Kidney epithelial cell (primary cell): ENCODE measurements at regions not wholly inside any gene's neighbourhood (a gene's known extent, or its start where the extent isn't known, plus 50 kb on each side); places are given as distances from the start of the nearest gene placed in this dataset.

Experiments
- DNase-seq: peaks from one replicate; pipeline ENCODE4 v3.0.0-alpha.2; 2010; ENCODE audit warnings: low read depth
- H3K27me3 ChIP-seq: 2 replicates; pipeline ENCODE4 v1.6.0; 2011; ENCODE audit warnings: low read length; ENCODE audit not compliant: control insufficient read depth, insufficient read depth
- H3K36me3 ChIP-seq: 2 replicates; pipeline ENCODE4 v1.5.1; 2011; ENCODE audit warnings: low read length; ENCODE audit not compliant: control insufficient read depth, insufficient read depth
- H3K4me3 ChIP-seq: 2 replicates; pipeline ENCODE4 v1.5.1; 2011; ENCODE audit warnings: low read depth, mild to moderate bottlenecking, control low read depth, low read length
- CTCF ChIP-seq: IDR thresholded peaks from 2 replicates; pipeline ENCODE4 v1.5.1; 2011; ENCODE audit warnings: mild to moderate bottlenecking, moderate library complexity, low read length, control low read depth, inconsistent platforms; ENCODE audit not compliant: insufficient read depth, poor library complexity, severe bottlenecking

DNA sequence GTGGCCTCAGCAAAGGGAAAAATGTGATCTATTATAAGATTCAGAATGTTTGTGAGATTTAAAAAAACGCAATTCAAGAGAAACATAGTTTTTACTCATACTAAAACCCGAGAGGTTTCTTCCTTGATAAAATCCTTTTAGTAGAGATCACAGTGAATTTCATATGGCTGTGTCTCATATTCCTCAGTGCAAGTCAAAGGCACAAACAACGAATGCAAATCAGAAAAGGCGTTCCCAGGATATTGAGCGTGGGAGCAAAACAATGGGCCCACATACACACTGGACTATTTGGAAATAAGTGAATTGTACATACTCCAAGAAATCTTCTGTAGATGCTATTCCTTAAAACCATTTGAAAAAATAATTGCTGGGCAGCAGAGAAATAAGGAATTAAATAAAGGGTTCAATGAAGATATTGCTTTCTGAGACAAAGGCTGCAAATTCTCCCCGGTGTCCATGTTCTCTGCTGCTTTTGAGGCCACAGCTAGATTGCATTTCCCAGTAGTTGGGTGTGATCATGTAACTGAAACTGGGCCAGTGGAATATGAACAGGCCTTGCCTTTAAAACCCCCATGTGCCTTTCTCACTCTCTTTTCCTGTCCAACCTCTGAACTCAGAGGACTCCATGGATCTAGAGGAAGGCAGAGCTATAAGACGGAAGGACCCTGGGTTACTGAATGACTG lies 144.6 kb upstream of the TBL1XR1 start:
- no peak for TF ChIP-seq CTCF
- no peak for DNase-seq
- Histone ChIP-seq H3K4me3 (no peak overlapping the region), H3K27me3 (no peaks in the 10 kb centered on the region), H3K36me3 (no peaks in the 10 kb centered on the region)

DNA sequence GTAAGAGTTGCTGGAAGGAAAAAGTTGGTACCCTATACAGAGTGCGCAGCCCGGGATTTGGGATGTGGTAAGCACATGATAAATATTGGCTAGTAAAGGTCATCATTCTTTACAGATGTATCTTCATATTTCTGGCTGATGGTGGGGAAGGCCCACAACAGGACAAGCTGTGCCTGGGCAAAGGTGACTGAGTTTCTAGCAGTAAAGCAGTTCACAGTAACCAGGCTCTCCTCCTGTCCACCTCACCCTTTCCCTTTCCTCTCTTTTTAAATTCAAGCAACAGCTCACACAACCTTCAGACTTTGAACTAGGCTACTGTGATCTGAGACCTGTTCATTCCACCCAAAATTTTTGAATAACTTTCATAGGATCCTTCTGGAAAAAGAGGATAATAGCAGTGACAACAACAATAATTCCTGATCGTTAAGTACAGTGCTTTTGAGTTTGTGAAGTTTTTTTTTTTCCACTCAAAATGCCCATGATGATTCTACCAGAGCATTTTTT lies 145.9 kb upstream of the TBL1XR1 start:
- no peak for DNase-seq
- Histone ChIP-seq H3K27me3 (no peaks in the 10 kb centered on the region), H3K36me3 (no peaks in the 10 kb centered on the region), H3K4me3 (no peak overlapping the region)
- no peak for TF ChIP-seq CTCF

DNA sequence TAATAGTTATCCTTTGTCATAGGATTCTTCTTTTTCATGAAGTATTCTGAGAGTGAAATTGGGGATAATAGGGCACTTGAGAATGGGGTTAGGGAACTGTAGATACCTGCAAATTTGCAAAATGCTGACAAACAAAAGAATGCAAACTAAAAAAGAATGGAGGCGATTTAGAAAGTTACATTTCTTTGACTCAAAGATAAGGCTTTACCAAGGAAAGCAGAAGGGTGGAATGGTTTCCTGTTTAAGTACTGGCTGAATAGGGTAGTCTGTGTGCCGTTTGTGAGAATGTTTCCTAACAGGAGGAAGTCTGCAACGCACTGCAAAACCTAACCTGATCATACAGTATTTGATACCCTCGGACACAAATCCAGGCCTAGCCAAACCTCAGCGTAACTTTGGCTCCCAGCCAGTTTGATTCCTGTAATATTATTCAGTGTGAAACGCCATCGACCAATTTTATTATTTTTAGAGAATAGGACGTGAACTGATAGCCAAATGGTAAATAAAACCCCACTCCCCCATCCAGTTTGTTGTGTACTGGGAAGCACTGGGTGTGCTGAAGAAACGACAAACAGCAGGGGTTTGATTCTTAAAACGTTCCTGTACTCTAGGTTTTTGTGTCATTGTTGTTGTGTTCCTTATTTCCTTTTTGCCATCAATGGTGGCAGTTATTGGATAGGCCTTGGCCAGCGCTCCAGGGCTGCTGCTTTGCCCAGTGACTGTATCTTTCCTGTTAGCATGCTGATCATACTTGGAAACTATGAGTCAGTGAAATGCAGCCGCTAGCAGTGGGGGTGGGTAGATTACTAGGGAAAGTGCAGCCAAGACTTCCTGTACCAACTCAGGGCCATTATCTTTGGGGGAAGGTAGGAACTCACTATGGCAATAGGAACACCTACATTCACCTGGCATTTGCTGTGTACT lies 148.0 kb upstream of the TBL1XR1 start:
- DNase-seq: peak; percentile 93
- no peak for TF ChIP-seq CTCF
- no peaks in the 10 kb centered on the region for H3K27me3 ChIP-seq
- no peaks in the 10 kb centered on the region for H3K36me3 ChIP-seq
- H3K4me3 ChIP-seq: no peak overlapping the region

DNA sequence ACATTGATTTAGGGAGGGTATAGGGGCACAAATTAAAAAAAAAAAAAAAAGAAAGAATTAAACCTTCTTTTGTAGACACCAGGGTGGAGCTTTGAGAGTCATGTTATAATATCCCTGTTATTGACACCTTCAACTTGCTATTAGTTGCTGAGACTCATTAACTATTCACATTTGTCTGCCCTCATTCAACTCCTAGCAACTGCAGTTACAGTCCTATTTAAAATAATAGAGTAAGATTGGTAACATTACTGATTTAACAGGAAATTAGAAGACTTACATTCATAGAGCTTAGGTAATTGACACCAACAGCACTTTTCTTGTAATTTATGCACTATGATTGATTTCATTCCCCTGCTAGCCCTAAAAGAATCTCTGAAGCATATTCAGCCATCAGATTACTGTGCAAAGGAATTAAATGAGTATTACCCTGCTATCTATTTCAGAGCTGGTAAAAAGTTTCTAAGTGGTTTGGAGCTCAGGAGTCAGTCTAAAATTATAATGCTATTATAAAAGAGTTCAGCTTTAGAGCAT lies 148.8 kb upstream of the TBL1XR1 start:
- H3K4me3 ChIP-seq: no peak overlapping the region
- H3K27me3 ChIP-seq: no peaks in the 10 kb centered on the region
- no peaks in the 10 kb centered on the region for H3K36me3 ChIP-seq
- no peak for TF ChIP-seq CTCF
- no peak for DNase-seq

- DNase-seq: no peak
- H3K36me3 ChIP-seq: no peaks in the 10 kb centered on the region
- no peak overlapping the region for H3K4me3 ChIP-seq
- no peak for TF ChIP-seq CTCF
- H3K27me3 ChIP-seq: no peaks in the 10 kb centered on the region
These were observed 149.6 kb upstream of the TBL1XR1 start for GRCh38 chr3:177346878-177347277.
